HEK293 (cell line): ENCODE measurements at regions not wholly inside any gene's neighbourhood (a gene's known extent, or its start where the extent isn't known, plus 50 kb on each side); places are given as distances from the start of the nearest gene placed in this dataset.

Source experiments
- CTCF ChIA-PET: fragments of 350-600 bp; formaldehyde crosslinking; extraction: SDS; loops from one replicate; lab custom pipeline; 2021; ENCODE audit warnings: antibody characterized with exemption; lab: Yijun Ruan, JAX
- POLR2A ChIA-PET: fragments of 300-600 bp; formaldehyde crosslinking; extraction: SDS; loops from one replicate; lab custom pipeline; 2020; ENCODE audit warnings: antibody characterized with exemption, inconsistent platforms; lab: Yijun Ruan, JAX
- H3K27ac ChIP-seq: fragments of 200-500 bp; sonication (Bioruptor generic); 2 replicates; pipeline ENCODE4 v1.5.1; 2014; ENCODE audit warnings: low read depth, low read length, control low read depth, inconsistent platforms; ENCODE audit errors: extremely low read depth
- H3K36me3 ChIP-seq, 2 experiments: fragments of 200-500 bp in 1 of 2; sonication (Bioruptor generic) in 1 of 2; 1 replicate in 1 of 2; 2 replicates in 1 of 2; pipeline ENCODE4 v1.5.1; 2014 to 2017; ENCODE audit warnings: inconsistent platforms in 2 of 2, low read length in 2 of 2; ENCODE audit not compliant: control insufficient read depth in 2 of 2, insufficient read depth in 1 of 2
- H3K4me1 ChIP-seq: fragments of 200-500 bp; sonication (Bioruptor generic); 2 replicates; pipeline ENCODE4 v1.5.1; 2014; ENCODE audit warnings: mild to moderate bottlenecking, low read length, inconsistent platforms; ENCODE audit not compliant: control insufficient read depth, insufficient read depth
- H3K4me3 ChIP-seq: 2 replicates; pipeline ENCODE4 v1.5.1; 2011; ENCODE audit warnings: low read depth, mild to moderate bottlenecking, control low read depth, low read length, moderate library complexity
- H3K9me3 ChIP-seq: fragments of 200-500 bp; sonication (Bioruptor generic); 2 replicates; pipeline ENCODE4 v1.5.1; 2014; ENCODE audit warnings: low read depth, low read length, inconsistent platforms; ENCODE audit not compliant: control insufficient read depth, insufficient read depth
- KLF1 ChIP-seq: fragments of 450-650 bp; formaldehyde crosslinking; IDR thresholded peaks from 2 replicates; pipeline ENCODE4 v1.5.1; 2016; ENCODE audit warnings: missing biosample characterization, missing genetic modification characterization
- MYNN ChIP-seq: fragments of 450-650 bp; formaldehyde crosslinking; IDR thresholded peaks from 2 replicates; pipeline ENCODE4 v1.5.1; 2016; ENCODE audit warnings: missing biosample characterization, missing genetic modification characterization, borderline replicate concordance
- REST ChIP-seq: fragments of 450-650 bp; formaldehyde crosslinking; IDR thresholded peaks from 2 replicates; pipeline ENCODE4 v1.5.1; 2016; ENCODE audit warnings: missing biosample characterization, missing genetic modification characterization
- SCRT1 ChIP-seq: fragments of 450-650 bp; formaldehyde crosslinking; IDR thresholded peaks from 2 replicates; pipeline ENCODE4 v1.5.1; 2016; ENCODE audit warnings: missing biosample characterization, missing genetic modification characterization, borderline replicate concordance
- SCRT2 ChIP-seq: fragments of 450-650 bp; formaldehyde crosslinking; IDR thresholded peaks from 2 replicates; pipeline ENCODE4 v1.5.1; 2016; ENCODE audit warnings: missing biosample characterization, missing genetic modification characterization
- WT1 ChIP-seq: fragments of 450-650 bp; formaldehyde crosslinking; IDR thresholded peaks from 2 replicates; pipeline ENCODE4 v1.5.1; 2016; ENCODE audit warnings: missing biosample characterization, missing genetic modification characterization
- ZBTB17 ChIP-seq: fragments of 450-650 bp; formaldehyde crosslinking; IDR thresholded peaks from 2 replicates; pipeline ENCODE4 v1.5.1; 2016; ENCODE audit warnings: missing biosample characterization, missing genetic modification characterization
- ZBTB8A ChIP-seq: fragments of 450-650 bp; formaldehyde crosslinking; IDR thresholded peaks from 2 replicates; pipeline ENCODE4 v1.5.1; 2016; ENCODE audit warnings: missing biosample characterization, missing genetic modification characterization
- ZFP37 ChIP-seq: fragments of 450-650 bp; formaldehyde crosslinking; IDR thresholded peaks from 2 replicates; pipeline ENCODE4 v1.5.1; 2016; ENCODE audit warnings: missing biosample characterization, missing genetic modification characterization
- ZIC2 ChIP-seq: fragments of 450-650 bp; formaldehyde crosslinking; IDR thresholded peaks from 2 replicates; pipeline ENCODE4 v1.5.1; 2016; ENCODE audit warnings: missing biosample characterization, missing genetic modification characterization
- ZNF114 ChIP-seq: fragments of 450-650 bp; formaldehyde crosslinking; IDR thresholded peaks from 2 replicates; pipeline ENCODE4 v1.5.0; 2017; ENCODE audit warnings: missing biosample characterization, missing genetic modification characterization
- ZNF133 ChIP-seq: fragments of 450-650 bp; formaldehyde crosslinking; IDR thresholded peaks from 2 replicates; pipeline ENCODE4 v1.5.1; 2016; ENCODE audit warnings: missing biosample characterization, missing genetic modification characterization
- ZNF155 ChIP-seq: fragments of 450-650 bp; formaldehyde crosslinking; IDR thresholded peaks from 2 replicates; pipeline ENCODE4 v1.5.1; 2016; ENCODE audit warnings: missing biosample characterization, missing genetic modification characterization
- ZNF223 ChIP-seq: fragments of 450-650 bp; formaldehyde crosslinking; IDR thresholded peaks from 2 replicates; pipeline ENCODE4 v1.5.1; 2016; ENCODE audit warnings: missing biosample characterization, missing genetic modification characterization
- ZNF292 ChIP-seq: fragments of 450-650 bp; formaldehyde crosslinking; IDR thresholded peaks from 2 replicates; pipeline ENCODE4 v1.5.1; 2016; ENCODE audit warnings: low read depth, missing biosample characterization, missing genetic modification characterization, borderline replicate concordance
- ZNF350 ChIP-seq: fragments of 450-650 bp; formaldehyde crosslinking; IDR thresholded peaks from 2 replicates; pipeline ENCODE4 v1.5.0; 2017; ENCODE audit warnings: missing biosample characterization, mild to moderate bottlenecking, missing genetic modification characterization
- ZNF366 ChIP-seq: fragments of 450-650 bp; formaldehyde crosslinking; conservative IDR thresholded peaks from 2 replicates; pipeline ENCODE4 v1.5.1; 2016; ENCODE audit warnings: missing biosample characterization, missing genetic modification characterization
- ZNF394 ChIP-seq: fragments of 450-650 bp; formaldehyde crosslinking; IDR thresholded peaks from 2 replicates; pipeline ENCODE4 v1.5.1; 2016; ENCODE audit warnings: missing biosample characterization, missing genetic modification characterization, mild to moderate bottlenecking, moderate library complexity, borderline replicate concordance
- ZNF521 ChIP-seq: fragments of 450-650 bp; formaldehyde crosslinking; IDR thresholded peaks from 2 replicates; pipeline ENCODE4 v1.5.1; 2017; ENCODE audit warnings: missing biosample characterization, mild to moderate bottlenecking, missing genetic modification characterization
- ZNF548 ChIP-seq: fragments of 450-650 bp; formaldehyde crosslinking; IDR thresholded peaks from 2 replicates; pipeline ENCODE4 v1.5.1; 2016; ENCODE audit warnings: missing biosample characterization, missing genetic modification characterization
- ZNF560 ChIP-seq: fragments of 450-650 bp; formaldehyde crosslinking; IDR thresholded peaks from 2 replicates; pipeline ENCODE4 v1.5.1; 2017; ENCODE audit warnings: missing biosample characterization, missing genetic modification characterization, borderline replicate concordance
- ZNF585B ChIP-seq: fragments of 450-650 bp; formaldehyde crosslinking; IDR thresholded peaks from 2 replicates; pipeline ENCODE4 v1.5.1; 2016; ENCODE audit warnings: missing biosample characterization, missing genetic modification characterization
- ZNF621 ChIP-seq: fragments of 450-650 bp; formaldehyde crosslinking; IDR thresholded peaks from 2 replicates; pipeline ENCODE4 v1.5.1; 2017; ENCODE audit warnings: missing biosample characterization, missing genetic modification characterization
- ZNF830 ChIP-seq: fragments of 450-650 bp; IDR thresholded peaks from 2 replicates; pipeline ENCODE4 v1.5.0; 2018; ENCODE audit warnings: missing biosample characterization, missing genetic modification characterization, low read depth, mild to moderate bottlenecking, moderate library complexity
- TF ChIP-seq, protein P1 (sequence below): fragments of 450-650 bp; formaldehyde crosslinking; conservative IDR thresholded peaks from 2 replicates; pipeline ENCODE4 v1.5.1; 2016; ENCODE audit warnings: low read depth, missing biosample characterization, missing genetic modification characterization

DNA sequence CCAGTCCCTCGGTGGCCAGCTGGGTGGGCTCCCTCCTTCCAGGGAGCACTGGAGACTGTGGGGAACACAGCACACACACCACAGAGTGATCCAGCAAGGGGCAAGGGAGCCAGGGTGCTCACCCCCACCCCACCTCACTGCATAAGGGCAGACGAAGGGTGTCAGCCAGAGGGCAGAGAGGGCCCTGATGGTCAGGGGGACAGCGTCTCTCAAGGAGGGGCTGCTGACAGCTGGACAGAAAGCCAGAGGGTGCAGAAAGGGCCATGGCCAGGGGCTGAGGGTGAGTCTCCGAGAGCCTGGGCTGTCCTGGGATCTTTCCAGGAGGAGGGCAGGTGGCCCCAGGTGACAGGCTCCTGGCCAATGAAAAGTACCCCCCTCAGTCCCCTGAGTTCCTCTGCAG, 73.4 kb upstream of the PMEPA1 start (continued):
- no peak for TF ChIP-seq REST

DNA sequence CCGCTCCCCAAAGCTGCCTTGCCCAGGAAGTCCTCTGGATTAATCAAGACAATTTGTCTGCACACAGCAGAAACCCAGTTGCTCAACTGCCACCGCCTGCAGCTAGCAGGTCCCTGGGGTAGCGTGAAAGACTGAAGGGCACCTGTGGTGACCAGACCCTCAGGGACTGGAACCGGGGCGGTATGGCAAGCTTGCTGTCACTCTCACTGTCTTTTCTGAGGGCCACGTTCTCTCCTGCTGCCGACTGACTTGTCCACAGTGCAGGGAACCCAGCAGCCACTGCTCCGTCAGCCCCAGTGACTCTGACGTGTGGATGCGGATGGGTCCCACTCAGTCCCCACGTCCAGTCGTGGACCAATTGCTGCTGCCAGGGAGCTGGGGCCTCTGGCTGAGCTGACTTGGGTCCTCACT, 72.8 kb upstream of the PMEPA1 start:
- Histone ChIP-seq H3K27ac (no peak overlapping the region), H3K4me1 (no peaks in the 10 kb centered on the region), H3K4me3 (no peak overlapping the region), H3K36me3 (no peaks in the 10 kb centered on the region), H3K9me3 (no peaks in the 10 kb centered on the region)
- POLR2A ChIA-PET = no interaction called here
- CTCF ChIA-PET = interaction anchor here (1.3 kb wide), 1 partner anchor 10 kb away, joined by 4 read pairs; no protein-coding TSS in a partner anchor
- no peak for TF ChIP-seq ZBTB8A
- peak; percentile 80 for TF ChIP-seq ZIC2
- no peak for TF ChIP-seq ZNF521 (tag by site-specific recombination)

DNA sequence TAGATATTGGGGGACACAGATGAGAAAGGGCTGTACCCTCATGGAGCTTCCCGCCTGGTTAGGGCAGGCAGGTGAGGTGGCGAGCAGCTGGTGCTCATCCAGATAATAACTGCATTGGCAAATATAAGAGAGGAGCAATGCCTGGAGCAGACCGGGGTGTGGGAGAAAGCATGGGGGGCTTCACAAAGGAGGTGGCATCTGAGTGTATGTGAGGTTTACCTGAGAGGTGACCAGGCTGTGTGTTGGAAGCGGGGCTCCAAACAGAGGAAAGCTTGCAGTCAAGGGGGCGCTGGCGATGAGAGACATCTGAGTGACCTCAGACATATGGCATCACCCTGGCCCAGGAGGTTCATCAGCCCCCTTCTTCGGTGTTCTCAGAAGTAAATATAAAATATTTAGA, 72.1 kb upstream of the PMEPA1 start:
- Histone ChIP-seq H3K9me3 (no peaks in the 10 kb centered on the region), H3K36me3 (no peaks in the 10 kb centered on the region), H3K4me3 (no peak overlapping the region), H3K4me1 (no peaks in the 10 kb centered on the region), H3K27ac (no peak overlapping the region)
- CTCF ChIA-PET = interaction anchor here (1.3 kb wide), 1 partner anchor 9 kb away, joined by 4 read pairs; no protein-coding TSS in a partner anchor
- POLR2A ChIA-PET = no interaction called here
- TF ChIP-seq MYNN (tag by site-specific recombination) (no peak), ZNF155 (tag by site-specific recombination) (no peak), ZNF585B (no peak), KLF1 (tag by site-specific recombination) (no peak), ZNF830 (tag by site-specific recombination) (no peak), ZNF560 (no peak), ZNF521 (tag by site-specific recombination) (no peak), ZNF114 (no peak), WT1 (tag by site-specific recombination) (no peak), ZNF223 (tag by site-specific recombination) (no peak), ZNF394 (tag by site-specific recombination) (no peak), ZNF548 (tag by site-specific recombination) (no peak)
- TF ChIP-seq, all 188 proteins: peak for 0

DNA sequence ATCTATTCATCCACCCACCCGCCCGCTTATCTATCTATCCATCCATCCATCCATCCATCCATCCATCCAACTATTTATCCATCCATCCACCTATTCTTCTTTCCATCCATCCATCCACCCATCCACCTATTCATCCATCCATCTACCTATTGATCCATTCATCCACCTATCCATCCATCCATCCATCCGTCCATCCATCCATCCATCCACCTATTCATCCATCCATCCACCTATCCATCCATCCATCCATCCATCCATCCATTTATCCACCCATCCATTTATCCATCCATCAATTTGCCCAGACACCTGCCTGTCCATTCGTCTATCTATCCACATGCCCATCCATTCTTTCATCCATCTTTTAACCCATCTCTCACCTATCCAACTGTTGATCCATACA, 71.1 kb upstream of the PMEPA1 start:
- no peaks in the 10 kb centered on the region for H3K9me3 ChIP-seq
- CTCF ChIA-PET = interaction anchor here (0.7 kb wide), 1 partner anchor 20 kb away, joined by 3 read pairs; no protein-coding TSS in a partner anchor
- H3K4me3 ChIP-seq = no peak overlapping the region
- H3K27ac ChIP-seq = no peak overlapping the region
- no peaks in the 10 kb centered on the region for H3K4me1 ChIP-seq
- TF ChIP-seq ZNF621 = no peak
- TF ChIP-seq ZFP37 (tag by site-specific recombination) = no peak
- TF ChIP-seq ZNF133 = no peak
- peak; percentile 37; the same call in 1 of the 2 replicates for TF ChIP-seq SCRT1 (tag by site-specific recombination)
- TF ChIP-seq ZNF366 = peak; percentile 98
- TF ChIP-seq, protein P1, sequence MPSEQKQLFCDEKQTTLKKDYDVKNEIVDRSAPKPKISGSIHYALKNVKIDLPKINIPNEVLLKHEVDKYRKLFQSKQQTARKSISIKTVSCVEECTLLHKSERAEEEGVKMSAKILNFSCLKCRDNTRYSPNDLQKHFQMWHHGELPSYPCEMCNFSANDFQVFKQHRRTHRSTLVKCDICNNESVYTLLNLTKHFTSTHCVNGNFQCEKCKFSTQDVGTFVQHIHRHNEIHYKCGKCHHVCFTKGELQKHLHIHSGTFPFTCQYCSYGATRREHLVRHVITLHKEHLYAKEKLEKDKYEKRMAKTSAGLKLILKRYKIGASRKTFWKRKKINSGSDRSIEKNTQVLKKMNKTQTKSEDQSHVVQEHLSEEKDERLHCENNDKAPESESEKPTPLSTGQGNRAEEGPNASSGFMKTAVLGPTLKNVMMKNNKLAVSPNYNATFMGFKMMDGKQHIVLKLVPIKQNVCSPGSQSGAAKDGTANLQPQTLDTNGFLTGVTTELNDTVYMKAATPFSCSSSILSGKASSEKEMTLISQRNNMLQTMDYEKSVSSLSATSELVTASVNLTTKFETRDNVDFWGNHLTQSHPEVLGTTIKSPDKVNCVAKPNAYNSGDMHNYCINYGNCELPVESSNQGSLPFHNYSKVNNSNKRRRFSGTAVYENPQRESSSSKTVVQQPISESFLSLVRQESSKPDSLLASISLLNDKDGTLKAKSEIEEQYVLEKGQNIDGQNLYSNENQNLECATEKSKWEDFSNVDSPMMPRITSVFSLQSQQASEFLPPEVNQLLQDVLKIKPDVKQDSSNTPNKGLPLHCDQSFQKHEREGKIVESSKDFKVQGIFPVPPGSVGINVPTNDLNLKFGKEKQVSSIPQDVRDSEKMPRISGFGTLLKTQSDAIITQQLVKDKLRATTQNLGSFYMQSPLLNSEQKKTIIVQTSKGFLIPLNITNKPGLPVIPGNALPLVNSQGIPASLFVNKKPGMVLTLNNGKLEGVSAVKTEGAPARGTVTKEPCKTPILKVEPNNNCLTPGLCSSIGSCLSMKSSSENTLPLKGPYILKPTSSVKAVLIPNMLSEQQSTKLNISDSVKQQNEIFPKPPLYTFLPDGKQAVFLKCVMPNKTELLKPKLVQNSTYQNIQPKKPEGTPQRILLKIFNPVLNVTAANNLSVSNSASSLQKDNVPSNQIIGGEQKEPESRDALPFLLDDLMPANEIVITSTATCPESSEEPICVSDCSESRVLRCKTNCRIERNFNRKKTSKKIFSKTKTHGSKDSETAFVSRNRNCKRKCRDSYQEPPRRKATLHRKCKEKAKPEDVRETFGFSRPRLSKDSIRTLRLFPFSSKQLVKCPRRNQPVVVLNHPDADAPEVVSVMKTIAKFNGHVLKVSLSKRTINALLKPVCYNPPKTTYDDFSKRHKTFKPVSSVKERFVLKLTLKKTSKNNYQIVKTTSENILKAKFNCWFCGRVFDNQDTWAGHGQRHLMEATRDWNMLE = no peak
- no peak for TF ChIP-seq ZNF350 (tag by site-specific recombination)
- peak; percentile 55 for TF ChIP-seq SCRT2 (tag by site-specific recombination)
- no peak for TF ChIP-seq ZNF292 (tag by site-specific recombination)
- TF ChIP-seq ZBTB17 (tag by site-specific recombination) = peak; percentile 95
- TF ChIP-seq, all 188 proteins: peak for 4
- POLR2A ChIA-PET = no interaction called here
- H3K36me3 ChIP-seq = no peaks in the 10 kb centered on the region
